Mesothelial cell of epicardium (in vitro differentiated cells): ENCODE measurements at regions not wholly inside any gene's neighbourhood (a gene's known extent, or its start where the extent isn't known, plus 50 kb on each side); places are given as distances from the start of the nearest gene placed in this dataset.

ENCODE experiments used
- DNase-seq, 2 experiments: peaks; one replicate each; pipeline ENCODE4 v3.0.0; 2021; ENCODE audit warnings: low spot score in 2 of 2; ENCODE audit not compliant: unreplicated experiment in 2 of 2
- H3K27ac Mint-ChIP-seq: 2 replicates; pipeline ENCODE4 v1.8.0; 2021; ENCODE audit warnings: mixed read lengths
- H3K27me3 Mint-ChIP-seq: 2 replicates; pipeline ENCODE4 v1.8.0; 2021; ENCODE audit warnings: low read depth, mixed read lengths
- H3K36me3 Mint-ChIP-seq: 2 replicates; pipeline ENCODE4 v1.8.0; 2021; ENCODE audit warnings: mixed read lengths
- H3K4me1 Mint-ChIP-seq: 2 replicates; pipeline ENCODE4 v1.8.0; 2021; ENCODE audit warnings: mixed read lengths
- H3K4me3 Mint-ChIP-seq: 2 replicates; pipeline ENCODE4 v1.8.0; 2021; ENCODE audit warnings: mild to moderate bottlenecking, moderate library complexity, mixed read lengths
- H3K9me3 Mint-ChIP-seq: 2 replicates; pipeline ENCODE4 v1.8.0; 2021; ENCODE audit warnings: mixed read lengths
- TF ChIP-seq, protein P1 (sequence below): fragments of 200-600 bp; sonication (generic); IDR thresholded peaks from one replicate; pipeline ENCODE4 v1.5.0; 2021; ENCODE audit warnings: antibody characterized with exemption; ENCODE audit not compliant: unreplicated experiment

DNA sequence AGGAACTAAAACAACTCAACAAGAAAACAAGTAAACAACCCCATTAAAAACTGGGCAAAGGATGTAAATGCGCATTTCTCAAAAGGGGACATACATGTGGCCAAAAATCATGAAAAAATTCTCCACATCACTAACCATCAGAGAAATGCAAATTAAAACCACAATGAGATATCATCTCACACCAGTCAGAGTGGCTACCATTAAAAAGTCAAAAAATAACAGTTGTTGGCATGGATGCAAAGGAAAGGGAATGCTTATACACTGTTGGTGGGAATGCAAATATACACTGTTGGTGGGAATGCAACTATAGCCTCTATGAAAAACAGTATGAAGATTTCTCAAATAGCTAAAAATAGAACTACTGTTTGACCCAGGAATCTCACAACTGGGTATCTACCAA is 60.0 kb upstream of the LANCL2 start:
- no peak for DNase-seq
- H3K9me3 Mint-ChIP-seq: peaks cover 2% of the 10 kb centered on the region
- peaks cover 18% of the 10 kb centered on the region for H3K27me3 Mint-ChIP-seq
- no peak overlapping the region for H3K4me3 Mint-ChIP-seq
- H3K36me3 Mint-ChIP-seq: no peaks in the 10 kb centered on the region
- H3K27ac Mint-ChIP-seq: no peak overlapping the region
- no peaks in the 10 kb centered on the region for H3K4me1 Mint-ChIP-seq
- TF ChIP-seq, protein P1, sequence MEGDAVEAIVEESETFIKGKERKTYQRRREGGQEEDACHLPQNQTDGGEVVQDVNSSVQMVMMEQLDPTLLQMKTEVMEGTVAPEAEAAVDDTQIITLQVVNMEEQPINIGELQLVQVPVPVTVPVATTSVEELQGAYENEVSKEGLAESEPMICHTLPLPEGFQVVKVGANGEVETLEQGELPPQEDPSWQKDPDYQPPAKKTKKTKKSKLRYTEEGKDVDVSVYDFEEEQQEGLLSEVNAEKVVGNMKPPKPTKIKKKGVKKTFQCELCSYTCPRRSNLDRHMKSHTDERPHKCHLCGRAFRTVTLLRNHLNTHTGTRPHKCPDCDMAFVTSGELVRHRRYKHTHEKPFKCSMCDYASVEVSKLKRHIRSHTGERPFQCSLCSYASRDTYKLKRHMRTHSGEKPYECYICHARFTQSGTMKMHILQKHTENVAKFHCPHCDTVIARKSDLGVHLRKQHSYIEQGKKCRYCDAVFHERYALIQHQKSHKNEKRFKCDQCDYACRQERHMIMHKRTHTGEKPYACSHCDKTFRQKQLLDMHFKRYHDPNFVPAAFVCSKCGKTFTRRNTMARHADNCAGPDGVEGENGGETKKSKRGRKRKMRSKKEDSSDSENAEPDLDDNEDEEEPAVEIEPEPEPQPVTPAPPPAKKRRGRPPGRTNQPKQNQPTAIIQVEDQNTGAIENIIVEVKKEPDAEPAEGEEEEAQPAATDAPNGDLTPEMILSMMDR: no peak

DNA sequence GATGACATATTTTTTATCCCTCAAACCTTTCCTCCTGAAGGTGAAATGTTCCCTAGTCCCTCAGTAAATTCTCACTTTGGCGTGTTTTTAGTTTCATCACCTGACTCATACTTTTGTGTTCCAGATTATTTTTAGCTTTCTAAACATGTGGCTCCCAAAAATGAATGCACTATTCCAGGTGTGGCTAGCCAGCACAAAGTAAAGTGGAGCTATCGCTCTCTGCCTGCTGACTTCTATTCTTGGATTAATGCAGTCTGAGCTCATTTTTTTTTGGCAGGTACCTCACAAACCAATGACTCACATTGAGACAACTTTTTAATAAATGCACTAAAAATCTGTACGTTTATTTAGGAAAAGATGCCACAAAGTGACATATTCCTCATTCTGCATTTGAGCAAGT is 58.8 kb upstream of the LANCL2 start:
- Mint-ChIP-seq H3K9me3 (peaks cover 10% of the 10 kb centered on the region), H3K27ac (no peak overlapping the region), H3K4me1 (no peaks in the 10 kb centered on the region), H3K4me3 (no peak overlapping the region), H3K27me3 (peaks cover 17% of the 10 kb centered on the region), H3K36me3 (no peaks in the 10 kb centered on the region)
- DNase-seq: no peak
- TF ChIP-seq, protein P1: no peak

DNA sequence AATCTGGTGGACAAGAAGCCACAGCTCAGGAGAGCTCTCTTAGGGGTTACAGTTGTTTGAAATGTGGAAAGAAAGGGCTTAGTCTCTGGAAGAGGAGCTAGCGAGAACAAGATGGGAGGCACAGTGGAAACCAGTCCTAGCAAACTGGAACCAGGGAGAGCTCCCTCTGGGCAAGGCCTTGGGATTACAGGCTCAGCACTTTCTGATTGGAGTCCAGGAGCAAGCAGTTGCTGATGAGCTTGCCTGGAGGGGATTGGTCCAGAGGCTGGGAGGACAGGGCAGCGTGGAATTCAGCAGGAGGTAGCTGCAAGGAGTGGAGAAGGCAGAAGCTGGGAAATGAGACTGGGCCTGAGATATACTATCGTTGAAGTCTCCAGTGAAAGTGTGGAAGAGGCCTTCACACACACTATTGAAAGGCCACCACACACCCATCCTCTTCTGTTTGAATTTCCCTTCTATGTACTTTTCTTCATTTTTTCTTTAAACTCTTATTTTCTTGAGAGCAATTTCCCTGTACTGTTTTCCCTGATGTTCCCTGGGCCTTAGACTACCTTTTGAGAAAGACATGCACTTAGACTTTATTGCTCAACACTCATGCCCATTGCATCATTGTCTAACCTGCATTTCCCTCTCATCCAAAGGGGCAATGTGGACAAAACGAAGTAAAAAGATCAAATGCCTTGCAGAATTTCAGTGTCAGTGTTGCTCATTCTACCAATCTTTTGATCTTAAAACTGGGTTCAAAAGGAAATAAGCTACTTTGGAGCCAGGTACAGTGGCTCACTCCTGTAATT is 57.8 kb upstream of the LANCL2 start:
- DNase-seq: no peak
- TF ChIP-seq, protein P1: no peak
- Mint-ChIP-seq H3K9me3 (peaks cover 13% of the 10 kb centered on the region), H3K4me3 (no peak overlapping the region), H3K27me3 (peaks cover 10% of the 10 kb centered on the region), H3K36me3 (no peaks in the 10 kb centered on the region), H3K4me1 (no peaks in the 10 kb centered on the region), H3K27ac (no peak overlapping the region)

DNA sequence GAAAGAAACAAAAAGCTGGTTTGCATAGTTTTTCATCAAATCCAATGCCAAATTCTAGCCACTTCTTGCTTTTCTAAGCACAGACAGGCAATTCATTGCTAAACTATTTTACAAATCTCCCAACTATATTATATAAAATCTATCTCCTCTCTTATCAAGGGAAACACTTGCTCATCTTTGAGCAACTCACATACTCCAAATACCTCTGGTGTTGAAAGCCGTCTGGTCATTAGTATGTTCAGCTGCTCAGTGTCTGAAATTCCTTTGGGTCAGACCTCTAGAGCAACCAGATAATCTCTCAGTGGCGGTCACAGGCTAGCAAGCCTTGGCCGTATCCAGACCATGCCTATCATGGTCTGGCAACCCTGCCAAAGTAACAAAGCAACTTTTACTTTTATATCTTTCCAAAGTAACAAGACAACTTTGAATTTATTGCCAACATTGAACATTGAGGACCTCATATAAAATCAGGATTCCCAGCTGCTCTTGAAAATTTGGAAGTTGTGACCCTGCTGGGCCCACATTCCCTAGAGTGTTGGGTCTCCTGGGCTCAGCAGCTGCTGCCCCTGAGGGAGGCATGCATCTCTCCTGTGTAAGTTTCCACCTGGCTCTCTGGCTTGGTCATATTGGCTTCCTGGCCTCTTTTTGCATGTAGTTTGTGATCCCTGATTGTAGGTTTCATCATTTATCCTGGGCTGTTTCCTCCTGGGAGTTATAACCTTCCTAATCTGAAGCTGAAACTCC is 56.8 kb upstream of the LANCL2 start:
- DNase-seq: no peak
- Mint-ChIP-seq H3K9me3 (peaks cover 15% of the 10 kb centered on the region), H3K4me1 (no peaks in the 10 kb centered on the region), H3K4me3 (no peak overlapping the region), H3K27me3 (peaks cover 3% of the 10 kb centered on the region), H3K27ac (peak overlapping the region; percentile 42), H3K36me3 (no peaks in the 10 kb centered on the region)
- TF ChIP-seq, protein P1: no peak

DNA sequence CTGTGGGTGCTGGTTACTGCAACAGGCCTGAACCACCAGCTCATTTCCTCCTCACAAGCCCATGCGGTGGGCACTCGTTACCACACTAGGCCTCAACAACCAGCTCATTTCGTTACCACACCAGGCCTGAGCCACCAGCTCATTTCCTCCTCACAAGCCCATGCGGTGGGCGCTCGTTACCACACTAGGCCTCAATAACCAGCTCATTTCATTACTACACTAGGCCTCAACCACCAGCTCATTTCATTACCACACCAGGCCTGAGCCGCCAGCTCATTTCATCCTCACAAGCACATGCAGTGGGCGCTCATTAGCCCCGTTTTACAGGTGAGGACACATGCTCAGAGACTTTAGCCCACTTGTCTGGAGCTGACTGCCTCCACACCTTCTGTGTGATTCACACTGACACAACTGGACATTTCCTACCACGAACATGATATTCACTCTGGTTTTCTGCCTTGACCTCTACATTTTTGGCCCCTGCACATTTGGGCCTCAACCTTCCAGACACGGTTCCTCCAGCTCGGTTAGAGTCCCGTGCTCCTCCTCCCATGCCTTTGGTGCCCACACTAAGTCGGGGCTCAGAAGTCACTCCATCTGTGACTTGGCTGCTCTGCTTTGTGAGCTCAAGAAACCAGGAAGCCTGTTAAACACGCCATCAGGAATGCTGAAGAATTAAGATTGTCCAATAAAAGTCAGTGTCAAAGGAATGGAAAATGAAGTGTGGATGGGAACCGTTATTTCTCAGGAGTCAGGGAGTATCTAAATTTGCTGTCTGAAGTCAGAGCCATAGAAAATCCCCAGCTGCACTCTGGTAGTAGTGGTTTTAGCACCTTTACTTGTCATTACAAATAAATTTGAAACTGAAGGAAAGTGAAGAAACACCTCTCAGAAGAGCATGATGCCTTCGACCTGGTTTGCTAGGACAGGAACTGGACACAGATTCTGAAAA is 55.8 kb upstream of the LANCL2 start:
- H3K4me3 Mint-ChIP-seq: no peak overlapping the region

More for the DNA sequence above, 55.8 kb upstream of the LANCL2 start:
- DNase-seq: no peak
- Mint-ChIP-seq H3K4me1 (no peaks in the 10 kb centered on the region), H3K36me3 (no peaks in the 10 kb centered on the region), H3K27me3 (no peaks in the 10 kb centered on the region), H3K27ac (no peak overlapping the region), H3K9me3 (peaks cover 16% of the 10 kb centered on the region)
- TF ChIP-seq, protein P1: no peak
